SK-N-SH treated with all-trans-retinoic acid at 6 μM for 48 hours (cell line): ENCODE measurements at regions not wholly inside any gene's neighbourhood (a gene's known extent, or its start where the extent isn't known, plus 50 kb on each side); places are given as distances from the start of the nearest gene placed in this dataset.

ENCODE experiments used
- ATAC-seq: fragments of 200-7000 bp; cut with Tn5 transposase; 3 replicates; pipeline ENCODE4 v1.9.1; 2020; ENCODE audit warnings: mild to moderate bottlenecking, moderate library complexity
- ARNTL ChIP-seq: fragments of 450-650 bp; formaldehyde crosslinking; IDR thresholded peaks from 2 replicates; pipeline ENCODE4 v1.5.0; 2020; ENCODE audit warnings: low read depth, mild to moderate bottlenecking, moderate library complexity, borderline replicate concordance
- BACH2 ChIP-seq: fragments of 250-450 bp; sonication (Bioruptor Pico); IDR thresholded peaks from 2 replicates; pipeline ENCODE4 v1.9.0; 2021; ENCODE audit warnings: mild to moderate bottlenecking, borderline replicate concordance
- CREB5 ChIP-seq: fragments of 250-450 bp; sonication (Bioruptor Pico); IDR thresholded peaks from 2 replicates; pipeline ENCODE4 v1.5.1; 2020; ENCODE audit warnings: low read depth, mild to moderate bottlenecking, moderate library complexity
- CSDC2 ChIP-seq: fragments of 250-450 bp; sonication (Bioruptor Pico); IDR thresholded peaks from 2 replicates; pipeline ENCODE4 v1.5.0; 2020; ENCODE audit warnings: mild to moderate bottlenecking, moderate library complexity
- CSRNP3 ChIP-seq: fragments of 250-450 bp; sonication (Bioruptor Pico); IDR thresholded peaks from 2 replicates; pipeline ENCODE4 v1.5.1; 2021; ENCODE audit warnings: mild to moderate bottlenecking, moderate library complexity
- ESRRG ChIP-seq: fragments of 250-450 bp; sonication (Bioruptor Pico); IDR thresholded peaks from 2 replicates; pipeline ENCODE4 v1.6.1; 2021; ENCODE audit warnings: mild to moderate bottlenecking
- GLIS3 ChIP-seq: fragments of 250-450 bp; sonication (Bioruptor Pico); IDR thresholded peaks from 2 replicates; pipeline ENCODE4 v1.5.0; 2020; ENCODE audit warnings: mild to moderate bottlenecking, moderate library complexity
- OSR1 ChIP-seq: fragments of 250-450 bp; sonication (Bioruptor Pico); IDR thresholded peaks from 2 replicates; pipeline ENCODE4 v1.8.0; 2022; ENCODE audit warnings: moderate library complexity, mild to moderate bottlenecking, inconsistent platforms
- PATZ1 ChIP-seq: fragments of 250-450 bp; sonication (Bioruptor Pico); IDR thresholded peaks from 2 replicates; pipeline ENCODE4 v1.8.0; 2020; ENCODE audit warnings: mild to moderate bottlenecking, moderate library complexity, borderline replicate concordance
- POU6F1 ChIP-seq: fragments of 250-450 bp; sonication (Bioruptor Pico); IDR thresholded peaks from 2 replicates; pipeline ENCODE4 v1.8.0; 2021; ENCODE audit warnings: low read depth, mild to moderate bottlenecking, moderate library complexity, borderline replicate concordance
- PPARA ChIP-seq: fragments of 250-450 bp; sonication (Bioruptor Pico); IDR thresholded peaks from 2 replicates; pipeline ENCODE4 v1.5.0; 2020; ENCODE audit warnings: mild to moderate bottlenecking, borderline replicate concordance
- RARB ChIP-seq: fragments of 250-450 bp; sonication (Bioruptor Pico); IDR thresholded peaks from 2 replicates; pipeline ENCODE4 v1.8.0; 2021; ENCODE audit warnings: mild to moderate bottlenecking, moderate library complexity
- TCF4 ChIP-seq: fragments of 250-450 bp; sonication (Bioruptor Pico); IDR thresholded peaks from 2 replicates; pipeline ENCODE4 v1.8.0; 2021; ENCODE audit warnings: mild to moderate bottlenecking, moderate library complexity, borderline replicate concordance
- TOX ChIP-seq: fragments of 250-450 bp; sonication (Bioruptor Pico); IDR thresholded peaks from 2 replicates; pipeline ENCODE4 v1.8.0; 2021; ENCODE audit warnings: mild to moderate bottlenecking, moderate library complexity, borderline replicate concordance
- TSHZ2 ChIP-seq: fragments of 250-450 bp; sonication (Bioruptor Pico); IDR thresholded peaks from 2 replicates; pipeline ENCODE4 v1.5.0; 2020; ENCODE audit warnings: mild to moderate bottlenecking, moderate library complexity
- ZC3H10 ChIP-seq: fragments of 250-450 bp; sonication (Bioruptor Pico); IDR thresholded peaks from 2 replicates; pipeline ENCODE4 v1.5.1; 2021; ENCODE audit warnings: mild to moderate bottlenecking, moderate library complexity
- ZFP3 ChIP-seq: fragments of 250-450 bp; sonication (Bioruptor Pico); IDR thresholded peaks from 2 replicates; pipeline ENCODE4 v1.5.0; 2020; ENCODE audit warnings: mild to moderate bottlenecking, moderate library complexity
- ZFP30 ChIP-seq: fragments of 450-650 bp; formaldehyde crosslinking; IDR thresholded peaks from 2 replicates; pipeline ENCODE4 v1.5.0; 2022; ENCODE audit warnings: mild to moderate bottlenecking, moderate library complexity
- ZNF565 ChIP-seq: fragments of 450-650 bp; formaldehyde crosslinking; conservative IDR thresholded peaks from 2 replicates; pipeline ENCODE4 v1.5.0; 2020; ENCODE audit warnings: low read depth, mild to moderate bottlenecking, moderate library complexity
- ZNF70 ChIP-seq: fragments of 450-650 bp; formaldehyde crosslinking; IDR thresholded peaks from 2 replicates; pipeline ENCODE4 v1.5.0; 2020; ENCODE audit warnings: mild to moderate bottlenecking, moderate library complexity
- ZNF8 ChIP-seq: fragments of 450-650 bp; formaldehyde crosslinking; IDR thresholded peaks from 2 replicates; pipeline ENCODE4 v1.5.0; 2020; ENCODE audit warnings: mild to moderate bottlenecking, moderate library complexity

GRCh38 chr11:105321696-105322095 is 182.1 kb upstream of the CARD18 start (continued):
- TF ChIP-seq CSRNP3 (no peak), ESRRG (CRISPR knock-in tag) (no peak), ZC3H10 (CRISPR knock-in tag) (no peak), BACH2 (CRISPR knock-in tag) (no peak)

GRCh38 chr11:105315287-105315686 is 175.7 kb upstream of the CARD18 start:
- TF ChIP-seq OSR1 (CRISPR knock-in tag): no peak
- TF ChIP-seq CSDC2 (CRISPR knock-in tag): no peak
- no peak for TF ChIP-seq POU6F1 (CRISPR knock-in tag)
- no peak for TF ChIP-seq CSRNP3
- no peak for TF ChIP-seq ARNTL (CRISPR knock-in tag)
- TF ChIP-seq ZFP3 (CRISPR knock-in tag): no peak
- no peak for TF ChIP-seq RARB (CRISPR knock-in tag)
- TF ChIP-seq CREB5 (CRISPR knock-in tag): no peak
- TF ChIP-seq ESRRG (CRISPR knock-in tag): no peak
- TF ChIP-seq ZNF8: no peak
- no peak for TF ChIP-seq PATZ1 (CRISPR knock-in tag)
- no peak for TF ChIP-seq ZNF70 (CRISPR knock-in tag)
- peak; percentile 55; the same call in 1 of the 3 replicates for ATAC-seq

- no peak for ATAC-seq
- TF ChIP-seq ZNF565 (CRISPR knock-in tag): no peak
- TF ChIP-seq TCF4: peak; percentile 77
- TF ChIP-seq ESRRG (CRISPR knock-in tag): no peak
Observed at GRCh38 chr11:105312266-105312665, 172.7 kb upstream of the CARD18 start.

- TF ChIP-seq RARB (CRISPR knock-in tag) (no peak), ZNF565 (CRISPR knock-in tag) (no peak), ZNF8 (no peak), ZFP3 (CRISPR knock-in tag) (no peak), TOX (CRISPR knock-in tag) (no peak), GLIS3 (no peak), ARNTL (CRISPR knock-in tag) (no peak), PPARA (no peak), TSHZ2 (no peak), TCF4 (no peak), POU6F1 (CRISPR knock-in tag) (no peak), ZFP30 (CRISPR knock-in tag) (no peak)
- ATAC-seq: no peak
Observed at GRCh38 chr11:105298630-105299029, 159.1 kb upstream of the CARD18 start.
